ENCODE measurements at regions not wholly inside any gene's neighbourhood (a gene's known extent, or its start where the extent isn't known, plus 50 kb on each side); places are given as distances from the start of the nearest gene placed in this dataset.
"Not testable (repeated sequence)": the region's sequence is repeated elsewhere in the genome, so short reads cannot be mapped to it uniquely, and the experiment has no call there.

DNA sequence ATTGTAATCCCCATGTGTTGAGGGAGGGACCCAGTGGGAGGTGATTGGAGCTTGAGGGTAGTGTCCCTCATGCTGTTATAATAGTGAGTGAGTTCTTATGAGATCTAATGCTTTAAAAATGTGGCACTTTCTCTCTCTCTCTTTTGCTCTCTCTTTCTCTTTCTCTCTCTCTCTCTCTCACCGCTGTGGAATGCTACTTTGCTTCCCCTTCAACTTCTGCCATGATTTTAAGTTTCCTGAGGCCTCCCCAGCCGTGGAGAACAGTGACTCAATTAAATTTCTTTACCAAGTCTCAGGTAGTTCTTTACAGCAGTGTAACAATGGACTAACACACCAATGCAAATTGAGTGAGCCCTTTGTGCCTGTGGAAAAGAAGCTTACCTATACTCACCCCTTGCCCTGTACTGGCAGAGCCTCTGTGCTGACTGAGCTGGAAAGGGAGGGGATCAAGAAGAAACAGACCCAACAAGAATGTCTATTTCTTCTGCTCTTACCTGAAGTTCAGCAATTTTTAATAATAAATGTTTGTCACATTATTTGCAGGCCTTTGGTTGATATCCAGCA is 642.5 kb upstream of the KCND2 start (continued):
- TF ChIP-seq, protein P1, sequence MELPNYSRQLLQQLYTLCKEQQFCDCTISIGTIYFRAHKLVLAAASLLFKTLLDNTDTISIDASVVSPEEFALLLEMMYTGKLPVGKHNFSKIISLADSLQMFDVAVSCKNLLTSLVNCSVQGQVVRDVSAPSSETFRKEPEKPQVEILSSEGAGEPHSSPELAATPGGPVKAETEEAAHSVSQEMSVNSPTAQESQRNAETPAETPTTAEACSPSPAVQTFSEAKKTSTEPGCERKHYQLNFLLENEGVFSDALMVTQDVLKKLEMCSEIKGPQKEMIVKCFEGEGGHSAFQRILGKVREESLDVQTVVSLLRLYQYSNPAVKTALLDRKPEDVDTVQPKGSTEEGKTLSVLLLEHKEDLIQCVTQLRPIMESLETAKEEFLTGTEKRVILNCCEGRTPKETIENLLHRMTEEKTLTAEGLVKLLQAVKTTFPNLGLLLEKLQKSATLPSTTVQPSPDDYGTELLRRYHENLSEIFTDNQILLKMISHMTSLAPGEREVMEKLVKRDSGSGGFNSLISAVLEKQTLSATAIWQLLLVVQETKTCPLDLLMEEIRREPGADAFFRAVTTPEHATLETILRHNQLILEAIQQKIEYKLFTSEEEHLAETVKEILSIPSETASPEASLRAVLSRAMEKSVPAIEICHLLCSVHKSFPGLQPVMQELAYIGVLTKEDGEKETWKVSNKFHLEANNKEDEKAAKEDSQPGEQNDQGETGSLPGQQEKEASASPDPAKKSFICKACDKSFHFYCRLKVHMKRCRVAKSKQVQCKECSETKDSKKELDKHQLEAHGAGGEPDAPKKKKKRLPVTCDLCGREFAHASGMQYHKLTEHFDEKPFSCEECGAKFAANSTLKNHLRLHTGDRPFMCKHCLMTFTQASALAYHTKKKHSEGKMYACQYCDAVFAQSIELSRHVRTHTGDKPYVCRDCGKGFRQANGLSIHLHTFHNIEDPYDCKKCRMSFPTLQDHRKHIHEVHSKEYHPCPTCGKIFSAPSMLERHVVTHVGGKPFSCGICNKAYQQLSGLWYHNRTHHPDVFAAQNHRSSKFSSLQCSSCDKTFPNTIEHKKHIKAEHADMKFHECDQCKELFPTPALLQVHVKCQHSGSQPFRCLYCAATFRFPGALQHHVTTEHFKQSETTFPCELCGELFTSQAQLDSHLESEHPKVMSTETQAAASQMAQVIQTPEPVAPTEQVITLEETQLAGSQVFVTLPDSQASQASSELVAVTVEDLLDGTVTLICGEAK (IDR thresholded peaks at IDR 0.05; ENCODE audit: borderline replicate concordance) = no peak
- TF ChIP-seq RUNX3 (IDR thresholded peaks at IDR 0.05; ENCODE audit: low read length) (no peak), KLF5 (IDR thresholded peaks at IDR 0.05; ENCODE audit: partially characterized antibody) (no peak)

DNA sequence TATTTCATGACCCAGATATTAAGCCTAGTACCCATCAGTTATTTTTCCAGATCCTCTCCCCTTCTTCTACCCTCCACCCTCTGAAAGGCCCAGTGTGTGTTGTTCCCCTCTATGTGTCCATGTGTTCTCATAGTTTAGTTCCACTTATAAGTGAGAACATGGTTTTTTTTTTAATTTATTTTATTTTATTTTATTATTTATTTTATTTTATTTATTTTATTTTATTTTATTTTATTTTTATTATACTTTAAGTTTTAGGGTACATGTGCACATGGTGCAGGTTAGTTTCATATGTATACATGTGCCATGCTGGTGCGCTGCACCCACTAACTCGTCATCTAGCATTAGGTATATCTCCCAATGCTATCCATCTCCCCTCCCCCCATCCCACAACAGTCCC is 639.2 kb upstream of the KCND2 start:
- H3K36me3 ChIP-seq (ENCODE audit: control insufficient read depth in 2 of 2, insufficient read depth in 2 of 2, low read length in 1 of 2); CTCF ChIA-PET; DNase-seq (ENCODE audit: low read depth, low spot score); H4K20me1 ChIP-seq (ENCODE audit: control insufficient read depth, insufficient read depth); H3K27ac ChIP-seq (ENCODE audit: control insufficient read depth, insufficient read depth); SMC1A ChIA-PET (ENCODE audit: uncharacterized antibody, unreplicated experiment); FAIRE-seq; intact Hi-C loops (cut with micrococcal nuclease; ENCODE audit: unreplicated experiment); POLR2A ChIA-PET; H3K4me3 ChIP-seq; H2AFZ ChIP-seq (ENCODE audit: control insufficient read depth, low read depth, low read length); H3K9me3 ChIP-seq (replicated peaks; ENCODE audit: control insufficient read depth, insufficient read depth, low read length); H3K9ac ChIP-seq (ENCODE audit: control insufficient read depth, insufficient read depth, low read length); BruUV-seq (replicated peaks); H3K4me1 ChIP-seq (ENCODE audit: control insufficient read depth, insufficient read depth, low read length); H3K79me2 ChIP-seq (ENCODE audit: control insufficient read depth, insufficient read depth, low read length); H3K4me2 ChIP-seq (ENCODE audit: control insufficient read depth, insufficient read depth); in situ Hi-C loops (cut with MboI); ATAC-seq; H3K27me3 ChIP-seq (replicated peaks in 1 of 2; ENCODE audit: control insufficient read depth in 2 of 2, insufficient read depth in 2 of 2, low read length in 1 of 2); RAD21 ChIA-PET (ENCODE audit: unreplicated experiment): not testable (repeated sequence)
- 62% methylated on average over 2 of the region's 2 CpGs for WGBS (ENCODE audit: insufficient coverage, insufficient replicate concordance, low lambda C conversion rate, missing lambda C conversion rate)
